ENCODE measurements at regions not wholly inside any gene's neighbourhood (a gene's known extent, or its start where the extent isn't known, plus 50 kb on each side); places are given as distances from the start of the nearest gene placed in this dataset.

GRCh38 chr16:13560151-13560550 is 359.8 kb upstream of the ERCC4 start:
- Histone ChIP-seq H3K4me2 (ENCODE audit: low read length) (no peak overlapping the region), H3K27ac (no peak overlapping the region), H3K9ac (no peak overlapping the region), H3K36me3 (ENCODE audit: control insufficient read depth, insufficient read depth, low read length) (no peaks in the 10 kb centered on the region), H3K4me3 (ENCODE audit: low read depth, low read length) (no peak overlapping the region), H3K79me2 (no peaks in the 10 kb centered on the region), H3K9me3 (ENCODE audit: control insufficient read depth, low read length) (no peaks in the 10 kb centered on the region), H3K4me1 (no peaks in the 10 kb centered on the region), H3K27me3 (ENCODE audit: control insufficient read depth, insufficient read depth, low read length) (no peaks in the 10 kb centered on the region), H2AFZ (no peak overlapping the region)
- TF ChIP-seq, protein P1, sequence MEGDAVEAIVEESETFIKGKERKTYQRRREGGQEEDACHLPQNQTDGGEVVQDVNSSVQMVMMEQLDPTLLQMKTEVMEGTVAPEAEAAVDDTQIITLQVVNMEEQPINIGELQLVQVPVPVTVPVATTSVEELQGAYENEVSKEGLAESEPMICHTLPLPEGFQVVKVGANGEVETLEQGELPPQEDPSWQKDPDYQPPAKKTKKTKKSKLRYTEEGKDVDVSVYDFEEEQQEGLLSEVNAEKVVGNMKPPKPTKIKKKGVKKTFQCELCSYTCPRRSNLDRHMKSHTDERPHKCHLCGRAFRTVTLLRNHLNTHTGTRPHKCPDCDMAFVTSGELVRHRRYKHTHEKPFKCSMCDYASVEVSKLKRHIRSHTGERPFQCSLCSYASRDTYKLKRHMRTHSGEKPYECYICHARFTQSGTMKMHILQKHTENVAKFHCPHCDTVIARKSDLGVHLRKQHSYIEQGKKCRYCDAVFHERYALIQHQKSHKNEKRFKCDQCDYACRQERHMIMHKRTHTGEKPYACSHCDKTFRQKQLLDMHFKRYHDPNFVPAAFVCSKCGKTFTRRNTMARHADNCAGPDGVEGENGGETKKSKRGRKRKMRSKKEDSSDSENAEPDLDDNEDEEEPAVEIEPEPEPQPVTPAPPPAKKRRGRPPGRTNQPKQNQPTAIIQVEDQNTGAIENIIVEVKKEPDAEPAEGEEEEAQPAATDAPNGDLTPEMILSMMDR (IDR thresholded peaks at IDR 0.05): no peak

DNA sequence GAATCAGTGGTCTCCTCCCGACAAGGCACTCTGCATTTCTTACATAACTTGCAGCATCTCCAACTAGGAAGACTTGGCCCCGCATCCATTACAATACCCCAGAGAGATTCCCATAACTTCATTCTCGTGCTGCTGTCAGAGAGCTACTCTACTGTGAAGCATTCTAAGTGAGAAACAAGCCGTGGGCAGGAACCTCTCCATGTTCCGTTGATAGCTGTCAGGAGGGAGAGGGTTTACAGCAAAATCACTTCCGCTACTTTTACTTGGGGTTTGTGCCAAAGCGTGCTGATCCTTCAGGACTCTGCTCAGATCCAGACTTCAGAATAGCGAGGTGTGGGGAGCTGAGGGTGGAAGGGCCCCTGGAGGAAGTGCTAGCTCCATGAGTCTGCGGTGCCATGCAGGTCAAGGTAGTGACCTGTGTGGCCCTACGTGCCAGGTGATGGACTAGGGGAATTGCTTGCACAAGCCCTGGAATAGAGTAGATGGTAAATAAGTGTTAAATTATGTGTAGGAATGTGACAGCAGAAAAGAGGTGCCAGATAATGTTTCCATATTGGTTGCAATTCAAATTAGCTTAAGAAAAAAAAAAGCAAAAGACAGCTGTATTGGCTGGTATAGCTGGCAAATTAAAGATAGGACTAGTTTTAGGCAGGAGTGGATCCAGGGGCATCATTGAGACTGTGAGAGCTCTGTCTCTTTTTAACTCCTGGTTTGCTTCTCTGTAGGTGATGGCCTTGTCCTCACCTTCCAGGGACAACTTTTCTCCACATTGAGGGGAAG is 358.5 kb upstream of the ERCC4 start:
- Histone ChIP-seq H3K9ac (no peak overlapping the region), H3K27ac (no peak overlapping the region), H3K4me1 (no peaks in the 10 kb centered on the region), H2AFZ (no peak overlapping the region), H3K36me3 (ENCODE audit: control insufficient read depth, insufficient read depth, low read length) (no peaks in the 10 kb centered on the region), H3K4me3 (ENCODE audit: low read depth, low read length) (no peak overlapping the region), H3K4me2 (ENCODE audit: low read length) (no peak overlapping the region), H3K27me3 (ENCODE audit: control insufficient read depth, insufficient read depth, low read length) (no peaks in the 10 kb centered on the region), H3K79me2 (no peaks in the 10 kb centered on the region), H3K9me3 (ENCODE audit: control insufficient read depth, low read length) (no peaks in the 10 kb centered on the region)
- TF ChIP-seq, protein P1 (IDR thresholded peaks at IDR 0.05): no peak

DNA sequence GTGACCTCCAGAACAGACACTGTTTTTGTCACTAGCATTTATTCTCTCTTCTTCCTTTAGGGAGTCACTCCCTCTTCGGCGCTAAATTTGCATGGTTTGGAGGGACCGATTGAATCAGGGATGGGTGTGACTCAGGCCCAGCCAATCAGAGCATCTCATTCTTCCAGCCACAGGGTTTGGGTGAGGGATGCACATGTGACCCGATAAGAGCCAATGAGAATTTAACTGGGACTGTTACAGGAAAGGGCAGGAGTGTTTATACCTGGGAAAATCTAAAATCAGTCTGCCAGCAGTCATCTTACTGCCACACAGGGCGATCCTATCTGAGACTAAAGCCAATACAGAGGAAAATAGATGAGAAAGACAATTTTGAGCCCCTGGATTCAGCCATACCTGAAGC is 351.2 kb upstream of the ERCC4 start:
- TF ChIP-seq, protein P1 (IDR thresholded peaks at IDR 0.05): no peak
- H3K9me3 ChIP-seq (ENCODE audit: control insufficient read depth, low read length): no peaks in the 10 kb centered on the region
- H3K4me3 ChIP-seq (ENCODE audit: low read depth, low read length): no peak overlapping the region
- no peak overlapping the region for H3K27ac ChIP-seq
- no peak overlapping the region for H3K4me2 ChIP-seq (ENCODE audit: low read length)
- no peaks in the 10 kb centered on the region for H3K36me3 ChIP-seq (ENCODE audit: control insufficient read depth, insufficient read depth, low read length)
- no peak overlapping the region for H3K9ac ChIP-seq
- no peak overlapping the region for H2AFZ ChIP-seq
- H3K4me1 ChIP-seq: no peaks in the 10 kb centered on the region
- no peaks in the 10 kb centered on the region for H3K79me2 ChIP-seq
- no peaks in the 10 kb centered on the region for H3K27me3 ChIP-seq (ENCODE audit: control insufficient read depth, insufficient read depth, low read length)

DNA sequence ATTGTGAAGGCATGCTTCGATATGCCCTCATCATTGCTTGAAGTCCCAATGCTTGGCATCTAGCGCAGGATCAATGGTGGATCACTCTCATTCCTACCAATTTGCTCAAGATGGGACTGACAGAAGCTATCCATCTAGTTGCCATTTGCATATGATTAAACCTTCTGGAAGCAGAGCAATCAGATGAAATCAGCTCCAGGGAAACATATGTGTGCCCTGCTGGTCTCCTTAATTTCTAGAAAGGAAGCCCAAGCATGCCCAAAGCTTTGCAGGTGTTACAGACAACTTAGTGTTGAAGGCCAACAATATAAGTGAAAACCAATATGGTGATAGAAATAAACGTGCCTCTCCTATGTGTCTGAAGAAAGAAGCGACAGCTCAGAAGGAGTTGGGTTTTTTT is 350.0 kb upstream of the ERCC4 start:
- Histone ChIP-seq H3K4me3 (ENCODE audit: low read depth, low read length) (no peak overlapping the region), H3K4me1 (no peaks in the 10 kb centered on the region), H3K27ac (no peak overlapping the region), H3K36me3 (ENCODE audit: control insufficient read depth, insufficient read depth, low read length) (no peaks in the 10 kb centered on the region), H3K27me3 (ENCODE audit: control insufficient read depth, insufficient read depth, low read length) (no peaks in the 10 kb centered on the region), H3K4me2 (ENCODE audit: low read length) (no peak overlapping the region), H3K9ac (no peak overlapping the region), H3K9me3 (ENCODE audit: control insufficient read depth, low read length) (no peaks in the 10 kb centered on the region), H2AFZ (no peak overlapping the region), H3K79me2 (no peaks in the 10 kb centered on the region)
- TF ChIP-seq, protein P1 (IDR thresholded peaks at IDR 0.05): no peak

DNA sequence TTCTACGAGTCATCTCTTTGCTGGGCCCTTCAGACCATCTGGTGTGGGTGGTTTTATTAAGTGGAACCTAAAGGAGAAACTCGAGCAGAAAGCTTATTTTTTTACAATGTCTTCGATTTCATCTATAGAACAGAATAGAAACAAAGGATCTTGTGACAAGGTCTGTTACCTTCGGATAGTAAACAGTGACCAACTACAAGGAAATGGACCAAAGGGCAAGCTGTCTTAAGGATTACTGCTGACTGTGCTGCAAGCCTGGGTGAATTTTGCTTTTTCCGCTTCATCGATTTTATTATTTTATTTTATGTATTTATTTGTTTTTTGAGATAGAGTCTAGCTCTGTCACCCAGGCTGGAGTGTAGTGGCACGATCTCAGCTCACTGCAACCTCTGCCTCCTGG is 348.9 kb upstream of the ERCC4 start:
- Histone ChIP-seq H3K79me2 (no peaks in the 10 kb centered on the region), H3K27me3 (ENCODE audit: control insufficient read depth, insufficient read depth, low read length) (no peaks in the 10 kb centered on the region), H3K9ac (no peak overlapping the region), H2AFZ (no peak overlapping the region), H3K4me1 (no peaks in the 10 kb centered on the region), H3K9me3 (ENCODE audit: control insufficient read depth, low read length) (no peaks in the 10 kb centered on the region), H3K4me3 (ENCODE audit: low read depth, low read length) (no peak overlapping the region), H3K36me3 (ENCODE audit: control insufficient read depth, insufficient read depth, low read length) (no peaks in the 10 kb centered on the region), H3K27ac (no peak overlapping the region), H3K4me2 (ENCODE audit: low read length) (no peak overlapping the region)
- TF ChIP-seq, protein P1 (IDR thresholded peaks at IDR 0.05): no peak
